ENCODE measurements at regions not wholly inside any gene's neighbourhood (a gene's known extent, or its start where the extent isn't known, plus 50 kb on each side); places are given as distances from the start of the nearest gene placed in this dataset.
A peak's percentile ranks its signal among the peaks of the same experiment; 100 is the strongest.
"Not testable (repeated sequence)": the region's sequence is repeated elsewhere in the genome, so short reads cannot be mapped to it uniquely, and the experiment has no call there.

DNA sequence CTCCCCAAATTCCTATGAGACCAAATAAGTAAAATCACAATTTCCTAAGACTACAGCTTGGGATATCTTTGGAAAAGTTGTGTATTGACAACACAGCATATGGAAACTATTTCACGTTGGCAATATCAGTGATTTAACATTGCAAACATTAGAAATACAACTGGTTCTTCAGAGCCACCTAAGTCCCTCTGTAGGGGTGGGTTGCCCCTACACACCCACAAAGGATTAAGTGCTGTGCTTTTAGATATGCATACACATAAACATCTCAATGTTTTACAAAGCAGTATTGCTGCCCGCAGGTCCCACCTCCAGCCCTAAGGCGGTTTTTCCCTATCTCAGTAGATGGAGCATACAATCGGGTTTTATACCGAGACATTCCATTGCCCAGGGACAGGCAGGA is 66.0 kb upstream of the DEFB108B start:
- H3K27ac ChIP-seq (ENCODE audit: low read length); H3K27me3 ChIP-seq (ENCODE audit: control insufficient read depth, insufficient read depth, low read length); DNase-seq; H3K9me3 ChIP-seq (ENCODE audit: control insufficient read depth, low read depth, low read length); H3K4me3 ChIP-seq (ENCODE audit: low read length); H3K36me3 ChIP-seq (ENCODE audit: control insufficient read depth, insufficient read depth, low read length); H3K4me1 ChIP-seq (ENCODE audit: control insufficient read depth, insufficient read depth, low read length): not testable (repeated sequence)
- WGBS (ENCODE audit: insufficient coverage, low lambda C conversion rate), result no CpG with 5 or more reads among the region's 5 CpGs

DNA sequence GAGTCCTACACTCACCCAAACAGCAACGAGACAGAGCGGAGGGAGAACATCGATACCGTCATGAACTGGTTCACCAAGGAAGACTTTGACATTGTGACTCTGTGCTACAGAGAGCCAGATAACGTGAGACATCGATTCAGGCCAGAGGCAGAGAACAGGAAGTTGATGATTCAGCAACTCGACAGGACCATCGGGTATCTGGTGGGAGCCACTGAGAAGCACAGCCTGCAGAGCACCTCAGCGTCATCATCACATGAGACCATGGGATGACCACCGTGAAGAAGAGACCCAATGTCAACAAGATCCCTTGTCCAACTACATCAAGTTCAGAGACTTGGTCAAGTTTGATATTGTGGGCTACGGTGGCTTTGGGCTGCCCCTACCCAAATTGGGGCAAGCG is 60.8 kb upstream of the DEFB108B start:
- H3K4me3 ChIP-seq (ENCODE audit: low read length); H3K36me3 ChIP-seq (ENCODE audit: control insufficient read depth, insufficient read depth, low read length); H3K27me3 ChIP-seq (ENCODE audit: control insufficient read depth, insufficient read depth, low read length); H3K4me1 ChIP-seq (ENCODE audit: control insufficient read depth, insufficient read depth, low read length); H3K27ac ChIP-seq (ENCODE audit: low read length); H3K9me3 ChIP-seq (ENCODE audit: control insufficient read depth, low read depth, low read length); DNase-seq: not testable (repeated sequence)
- WGBS (ENCODE audit: insufficient coverage, low lambda C conversion rate), result no CpG with 5 or more reads among the region's 12 CpGs

DNA sequence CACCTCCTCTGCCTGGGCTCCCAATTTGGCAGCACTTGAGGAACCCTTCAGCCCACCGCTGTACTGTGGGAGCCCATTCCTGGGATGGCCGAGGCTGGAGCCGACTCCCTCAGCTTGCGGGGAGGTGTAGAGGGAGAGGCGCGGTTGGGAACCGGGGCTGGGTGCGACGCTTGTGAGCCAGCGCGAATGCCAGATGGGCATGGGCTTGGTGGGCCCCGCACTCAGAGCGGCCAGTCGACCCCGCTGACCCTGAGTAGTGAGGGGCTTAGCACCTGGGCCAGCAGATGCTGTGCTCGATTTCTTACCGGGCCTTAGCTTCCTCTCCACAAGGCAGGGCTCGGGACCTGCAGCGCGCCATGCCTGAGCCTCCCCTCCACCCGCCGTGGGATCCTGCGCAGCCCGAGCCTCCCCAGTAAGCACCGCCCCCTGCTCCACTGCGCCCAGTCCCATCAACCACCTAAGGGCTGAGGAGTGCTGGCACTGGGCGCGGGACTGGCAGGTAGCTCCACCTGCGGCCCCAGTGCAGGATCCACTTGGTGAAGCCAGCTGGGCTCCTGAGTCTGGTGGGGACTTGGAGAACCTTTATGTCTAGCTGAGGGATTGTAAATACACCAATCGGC is 58.3 kb upstream of the DEFB108B start:
- DNase-seq, result no peak
- WGBS (ENCODE audit: insufficient coverage, low lambda C conversion rate), result no CpG with 5 or more reads among the region's 30 CpGs
- Histone ChIP-seq H3K4me1 (ENCODE audit: control insufficient read depth, insufficient read depth, low read length) (no peaks in the 10 kb centered on the region), H3K27ac (ENCODE audit: low read length) (no peak overlapping the region), H3K27me3 (ENCODE audit: control insufficient read depth, insufficient read depth, low read length) (no peaks in the 10 kb centered on the region), H3K9me3 (ENCODE audit: control insufficient read depth, low read depth, low read length) (peaks cover 4% of the 10 kb centered on the region), H3K36me3 (ENCODE audit: control insufficient read depth, insufficient read depth, low read length) (no peaks in the 10 kb centered on the region), H3K4me3 (ENCODE audit: low read length) (no peak overlapping the region)

DNA sequence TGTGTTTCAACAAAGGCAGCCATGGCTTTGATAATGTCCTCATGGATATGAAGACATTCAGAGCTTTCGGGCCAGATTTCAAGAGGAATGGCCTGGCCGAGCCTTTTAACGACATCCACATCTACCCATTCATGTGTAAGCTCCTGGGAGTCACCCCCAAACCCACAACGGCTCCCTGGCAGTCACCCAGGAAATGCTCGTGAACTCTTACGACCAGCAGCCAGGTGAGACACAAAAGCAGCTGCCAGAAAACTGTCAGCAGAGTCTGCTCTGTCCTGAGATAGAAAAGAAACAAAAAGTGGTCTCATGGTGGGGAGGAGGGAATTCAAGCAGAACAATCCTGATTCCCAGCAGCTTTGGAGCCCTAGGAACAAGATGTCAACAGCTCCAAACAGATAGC is 52.9 kb upstream of the DEFB108B start:
- no CpG with 5 or more reads among the region's 6 CpGs for WGBS (ENCODE audit: insufficient coverage, low lambda C conversion rate)
- H3K4me3 ChIP-seq (ENCODE audit: low read length); H3K27me3 ChIP-seq (ENCODE audit: control insufficient read depth, insufficient read depth, low read length); H3K27ac ChIP-seq (ENCODE audit: low read length); H3K36me3 ChIP-seq (ENCODE audit: control insufficient read depth, insufficient read depth, low read length); H3K9me3 ChIP-seq (ENCODE audit: control insufficient read depth, low read depth, low read length): not testable (repeated sequence)
- H3K4me1 ChIP-seq (ENCODE audit: control insufficient read depth, insufficient read depth, low read length), result peaks cover 26% of the 10 kb centered on the region
- peak in 1 of 2 donors; percentile 47 for DNase-seq

DNA sequence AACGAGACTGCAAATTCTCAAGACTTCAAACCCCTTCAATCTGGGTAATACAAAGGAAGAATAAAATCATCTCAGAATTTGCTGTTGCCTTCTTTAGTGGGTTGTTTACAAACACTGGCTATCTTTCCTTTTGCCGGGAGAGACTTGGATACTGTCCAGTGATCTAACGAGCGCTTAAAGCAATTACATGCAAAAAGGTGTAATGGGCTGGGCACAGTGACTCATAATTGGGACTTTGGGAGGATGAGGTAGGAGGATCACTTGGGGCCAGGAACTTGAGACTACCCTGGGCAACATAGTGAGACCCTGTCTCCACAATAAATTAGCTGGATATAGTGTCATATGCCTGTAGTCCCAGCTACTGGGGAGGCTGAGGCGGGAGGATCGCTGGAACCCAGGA is 52.2 kb upstream of the DEFB108B start:
- H3K4me1 ChIP-seq (ENCODE audit: control insufficient read depth, insufficient read depth, low read length), result peaks cover 32% of the 10 kb centered on the region
- H3K27me3 ChIP-seq (ENCODE audit: control insufficient read depth, insufficient read depth, low read length); H3K27ac ChIP-seq (ENCODE audit: low read length); H3K9me3 ChIP-seq (ENCODE audit: control insufficient read depth, low read depth, low read length); H3K4me3 ChIP-seq (ENCODE audit: low read length); H3K36me3 ChIP-seq (ENCODE audit: control insufficient read depth, insufficient read depth, low read length): not testable (repeated sequence)
- DNase-seq, result peak in 1 of 2 donors; percentile 54
- no CpG with 5 or more reads among the region's 6 CpGs for WGBS (ENCODE audit: insufficient coverage, low lambda C conversion rate)

DNA sequence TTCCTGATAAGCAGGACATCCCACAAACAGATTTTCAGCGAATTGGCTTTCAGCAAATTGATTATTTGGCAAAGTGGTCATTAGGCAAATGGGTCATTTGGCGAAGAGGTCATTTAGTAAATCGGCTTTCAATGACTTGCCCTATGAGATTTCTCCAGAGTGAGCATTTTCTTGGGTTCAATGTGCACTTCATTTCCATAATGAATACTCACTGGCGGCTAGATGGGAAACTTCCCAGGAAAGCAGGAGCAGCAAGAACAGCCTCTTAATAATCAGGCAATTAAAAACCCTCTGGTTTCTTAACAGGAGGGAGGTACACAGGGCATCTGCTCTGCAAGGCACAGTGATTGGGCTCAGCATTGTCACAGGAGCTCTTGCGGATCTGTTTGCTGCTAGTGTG is 51.5 kb upstream of the DEFB108B start:
- Histone ChIP-seq H3K27ac (ENCODE audit: low read length) (peak overlapping the region; percentile 77), H3K4me1 (ENCODE audit: control insufficient read depth, insufficient read depth, low read length) (peaks cover 38% of the 10 kb centered on the region)
- H3K27me3 ChIP-seq (ENCODE audit: control insufficient read depth, insufficient read depth, low read length); H3K4me3 ChIP-seq (ENCODE audit: low read length); H3K36me3 ChIP-seq (ENCODE audit: control insufficient read depth, insufficient read depth, low read length); H3K9me3 ChIP-seq (ENCODE audit: control insufficient read depth, low read depth, low read length): not testable (repeated sequence)
- no CpG with 5 or more reads among the region's 5 CpGs for WGBS (ENCODE audit: insufficient coverage, low lambda C conversion rate)
- peak in 1 of 2 donors; percentile 53 for DNase-seq

DNA sequence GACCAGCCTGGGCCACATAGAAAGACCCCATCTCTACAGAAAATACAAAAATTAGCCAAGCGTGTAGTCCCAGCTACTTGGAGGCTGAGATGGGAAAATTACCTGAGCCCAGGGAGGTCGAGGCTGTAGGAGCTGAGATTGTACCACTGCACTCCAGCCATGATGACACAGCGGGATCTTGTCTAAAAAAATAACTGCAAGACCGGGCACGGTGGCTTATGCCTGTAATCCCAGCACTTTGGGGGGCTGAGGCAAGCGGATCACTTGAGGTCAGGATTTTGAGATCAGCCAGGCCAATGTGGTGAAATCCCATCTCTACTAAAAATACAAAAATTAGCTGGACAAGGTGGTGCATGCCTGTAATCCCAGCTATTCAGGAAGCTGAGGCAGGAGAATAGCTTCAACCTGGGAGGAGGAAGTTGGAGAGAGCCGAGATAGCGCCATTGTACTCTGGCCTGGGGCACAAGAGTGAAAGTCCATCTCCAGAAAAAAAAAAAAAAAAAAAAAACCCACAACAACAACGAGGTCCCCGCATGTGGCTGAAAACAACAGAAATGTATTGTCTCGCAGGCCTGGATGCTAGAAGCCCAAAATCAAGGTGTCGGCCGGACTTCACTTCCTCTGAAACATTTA is 50.7 kb upstream of the DEFB108B start:
- H3K27ac ChIP-seq (ENCODE audit: low read length), result peak overlapping the region; percentile 77
- H3K27me3 ChIP-seq (ENCODE audit: control insufficient read depth, insufficient read depth, low read length); H3K4me3 ChIP-seq (ENCODE audit: low read length); H3K9me3 ChIP-seq (ENCODE audit: control insufficient read depth, low read depth, low read length); H3K36me3 ChIP-seq (ENCODE audit: control insufficient read depth, insufficient read depth, low read length): not testable (repeated sequence)
- DNase-seq, result peak in 1 of 2 donors; percentile 76
- WGBS (ENCODE audit: insufficient coverage, low lambda C conversion rate), result no CpG with 5 or more reads among the region's 13 CpGs
- peaks cover 38% of the 10 kb centered on the region for H3K4me1 ChIP-seq (ENCODE audit: control insufficient read depth, insufficient read depth, low read length)

DNA sequence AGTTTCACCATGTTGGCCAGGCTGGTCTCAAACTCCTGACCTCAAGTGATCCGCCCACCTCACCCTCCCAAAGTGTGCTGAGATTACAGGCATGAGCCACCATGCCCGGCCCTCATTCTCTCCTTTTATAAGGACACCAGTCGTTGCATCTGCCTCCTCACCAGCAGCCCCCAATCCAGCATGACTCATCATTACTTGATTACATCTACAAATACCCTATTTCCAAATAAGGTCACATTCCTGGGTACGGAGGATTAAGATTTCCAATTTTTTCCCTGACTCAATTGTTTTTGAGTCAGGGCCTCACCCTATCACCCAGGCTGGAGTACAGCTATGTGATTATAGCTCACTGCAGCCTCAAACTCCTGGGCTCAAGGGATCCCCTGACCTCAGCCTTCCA is 49.8 kb upstream of the DEFB108B start:
- H3K27me3 ChIP-seq (ENCODE audit: control insufficient read depth, insufficient read depth, low read length); H3K36me3 ChIP-seq (ENCODE audit: control insufficient read depth, insufficient read depth, low read length); H3K9me3 ChIP-seq (ENCODE audit: control insufficient read depth, low read depth, low read length); H3K27ac ChIP-seq (ENCODE audit: low read length); H3K4me3 ChIP-seq (ENCODE audit: low read length): not testable (repeated sequence)
- no CpG with 5 or more reads among the region's 4 CpGs for WGBS (ENCODE audit: insufficient coverage, low lambda C conversion rate)
- peak in 1 of 2 donors; percentile 13 for DNase-seq
- peaks cover 38% of the 10 kb centered on the region for H3K4me1 ChIP-seq (ENCODE audit: control insufficient read depth, insufficient read depth, low read length)
